ENCODE measurements at regions not wholly inside any gene's neighbourhood (a gene's known extent, or its start where the extent isn't known, plus 50 kb on each side); places are given as distances from the start of the nearest gene placed in this dataset.

DNA sequence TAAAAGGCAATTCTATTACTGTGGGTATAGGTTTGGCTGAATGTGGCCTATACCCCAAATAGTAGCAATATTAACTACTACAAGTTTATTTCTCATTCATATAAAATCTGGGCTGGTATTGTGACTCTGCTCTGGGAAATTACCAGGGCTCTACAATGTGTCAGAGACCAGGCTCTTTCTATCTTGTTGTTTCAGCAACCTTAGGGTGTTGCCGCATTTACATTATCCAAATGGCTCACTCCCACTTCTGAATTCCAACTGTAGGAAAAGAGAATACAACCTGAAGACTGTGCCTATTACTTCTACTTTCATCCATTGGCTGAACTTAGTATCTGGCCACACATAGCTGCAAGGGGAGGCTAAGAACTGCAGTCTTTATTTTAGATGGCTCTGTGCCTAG, 106.7 kb upstream of the CENPW start:
- no peak for TF ChIP-seq CTCF (IDR thresholded peaks at IDR 0.05)
- TF ChIP-seq TP53 (CRISPR knock-in tag; IDR thresholded peaks at IDR 0.05), result no peak
- TF ChIP-seq USF2 (CRISPR knock-in tag; IDR thresholded peaks at IDR 0.05), result no peak
- TF ChIP-seq CBFB (CRISPR knock-in tag; IDR thresholded peaks at IDR 0.05; ENCODE audit: low read depth), result no peak
- no peak for TF ChIP-seq OVOL2 (CRISPR knock-in tag; IDR thresholded peaks at IDR 0.05; ENCODE audit: borderline replicate concordance)
- no peak for TF ChIP-seq CREM (CRISPR knock-in tag; IDR thresholded peaks at IDR 0.05)

Data from WTC11 (cell line).